CD14-positive monocyte (primary cell): ENCODE measurements at regions not wholly inside any gene's neighbourhood (a gene's known extent, or its start where the extent isn't known, plus 50 kb on each side); places are given as distances from the start of the nearest gene placed in this dataset.
"Not testable (repeated sequence)": the region's sequence is repeated elsewhere in the genome, so short reads cannot be mapped to it uniquely, and the experiment has no call there.

Experiments used
- DNase-seq, 3 donors: peaks; one replicate each; pipeline ENCODE4 v3.0.0-alpha.2; 2011 to 2022
- H2AFZ ChIP-seq: 2 replicates; pipeline ENCODE4 v1.6.0; 2012; ENCODE audit warnings: mild to moderate bottlenecking, low read depth, low read length, inconsistent platforms; ENCODE audit not compliant: insufficient read depth, poor library complexity, severe bottlenecking
- H3K27ac ChIP-seq, 2 donors: 1 replicate in 1 of 2; 2 replicates in 1 of 2; pipeline ENCODE4 v1.5.1; 2012 to 2013; ENCODE audit warnings: low read length in 2 of 2, control low read depth in 1 of 2, inconsistent platforms in 1 of 2, low read depth in 1 of 2, mild to moderate bottlenecking in 1 of 2
- H3K27me3 ChIP-seq, 2 donors: one replicate each; pipeline versions ENCODE4 v1.6.0 to v1.6.1; 2011 to 2013; ENCODE audit warnings: low read length in 2 of 2; ENCODE audit not compliant: control insufficient read depth in 2 of 2, insufficient read depth in 2 of 2
- H3K36me3 ChIP-seq, 2 donors: replicated peaks in 1 of 2; 1 replicate in 1 of 2; 2 replicates in 1 of 2; pipeline versions ENCODE4 v1.5.1 to v1.6.1; 2012 to 2013; ENCODE audit warnings: low read length in 2 of 2, control low read depth in 1 of 2, inconsistent platforms in 1 of 2, mild to moderate bottlenecking in 1 of 2; ENCODE audit not compliant: insufficient read depth in 2 of 2, control insufficient read depth in 1 of 2
- H3K4me1 ChIP-seq, 2 donors: 1 replicate in 1 of 2; 2 replicates in 1 of 2; pipeline versions ENCODE4 v1.5.1 to v1.6.1; 2012 to 2013; ENCODE audit warnings: low read length in 2 of 2, control low read depth in 1 of 2, inconsistent platforms in 1 of 2, mild to moderate bottlenecking in 1 of 2, moderate library complexity in 1 of 2; ENCODE audit not compliant: insufficient read depth in 2 of 2, control insufficient read depth in 1 of 2
- H3K4me2 ChIP-seq: replicated peaks from 2 replicates; pipeline ENCODE3; 2012; ENCODE audit warnings: low read length, moderate library complexity, mild to moderate bottlenecking; ENCODE audit not compliant: poor library complexity, severe bottlenecking; ENCODE audit errors: extremely low read depth
- H3K4me3 ChIP-seq, 3 experiments: fragments of 200-600 bp in 1 of 3; sonication (generic) in 1 of 3; replicated peaks in 1 of 3; 1 replicate in 2 of 3; 2 replicates in 1 of 3; pipeline ENCODE4 v1.5.1; 2011 to 2013; ENCODE audit warnings: low read length in 3 of 3, mild to moderate bottlenecking in 3 of 3, control low read depth in 2 of 3, low read depth in 2 of 3, inconsistent platforms in 1 of 3, moderate library complexity in 1 of 3
- H3K79me2 ChIP-seq: 2 replicates; pipeline ENCODE4 v1.6.0; 2012; ENCODE audit warnings: mild to moderate bottlenecking, control low read depth, inconsistent platforms, low read length, moderate library complexity; ENCODE audit not compliant: insufficient read depth
- H3K9ac ChIP-seq: 2 replicates; pipeline ENCODE4 v1.6.0; 2017; ENCODE audit warnings: low read length, mild to moderate bottlenecking; ENCODE audit not compliant: insufficient read depth, poor library complexity, severe bottlenecking
- H3K9me3 ChIP-seq, 2 donors: replicated peaks in 1 of 2; 1 replicate in 1 of 2; 2 replicates in 1 of 2; pipeline versions ENCODE4 v1.5.1 to v1.6.1; 2012 to 2013; ENCODE audit warnings: low read length in 2 of 2, control low read depth in 1 of 2; ENCODE audit not compliant: control insufficient read depth in 1 of 2, insufficient read depth in 1 of 2
- H4K20me1 ChIP-seq: 2 replicates; pipeline ENCODE4 v1.6.0; 2012; ENCODE audit warnings: mild to moderate bottlenecking, low read length, control low read depth, moderate library complexity; ENCODE audit not compliant: insufficient read depth
- H3K27ac Mint-ChIP-seq, 7 donors: one replicate each; pipeline ENCODE4 v1.8.0; 2020; ENCODE audit warnings: mild to moderate bottlenecking in 7 of 7, mixed read lengths in 7 of 7, moderate library complexity in 6 of 7, inconsistent platforms in 2 of 7
- H3K27me3 Mint-ChIP-seq, 3 donors: one replicate each; pipeline ENCODE4 v1.8.0; 2021 to 2022; ENCODE audit warnings: low read depth in 3 of 3, mild to moderate bottlenecking in 3 of 3, mixed read lengths in 3 of 3, moderate library complexity in 3 of 3, inconsistent platforms in 1 of 3
- H3K36me3 Mint-ChIP-seq, 2 donors: one replicate each; pipeline ENCODE4 v1.8.0; 2020; ENCODE audit warnings: mixed read lengths in 2 of 2, inconsistent platforms in 1 of 2, mild to moderate bottlenecking in 1 of 2
- H3K4me1 Mint-ChIP-seq: one replicate; pipeline ENCODE4 v1.8.0; 2020; ENCODE audit warnings: mild to moderate bottlenecking, mixed read lengths
- H3K4me3 Mint-ChIP-seq, 2 donors: one replicate each; pipeline ENCODE4 v1.8.0; 2020; ENCODE audit warnings: mild to moderate bottlenecking in 2 of 2, mixed read lengths in 2 of 2, moderate library complexity in 1 of 2
- H3K9me3 Mint-ChIP-seq, 7 donors: one replicate each; pipeline ENCODE4 v1.8.0; 2020 to 2022; ENCODE audit warnings: mixed read lengths in 7 of 7, mild to moderate bottlenecking in 6 of 7, moderate library complexity in 6 of 7, inconsistent platforms in 2 of 7
- WGBS: methylation state at CpG from one replicate; pipeline ENCODE4 v1.1.5; 2013; ENCODE audit warnings: missing lambda C conversion rate; ENCODE audit not compliant: insufficient coverage; 5-methylcytosine and 5-hydroxymethylcytosine counted together
- intact Hi-C, 2 donors: fragments of 100-400 bp; cut with micrococcal nuclease; formaldehyde crosslinking; loops; one replicate each; pipeline versions ENCODE4 v1.15.0 to v1.15.1; 2023
- TF ChIP-seq, protein P1 (sequence below): fragments of 200-600 bp; IDR thresholded peaks from one replicate; pipeline ENCODE4 v1.8.0; 2022; ENCODE audit warnings: antibody characterized with exemption, mild to moderate bottlenecking

DNA sequence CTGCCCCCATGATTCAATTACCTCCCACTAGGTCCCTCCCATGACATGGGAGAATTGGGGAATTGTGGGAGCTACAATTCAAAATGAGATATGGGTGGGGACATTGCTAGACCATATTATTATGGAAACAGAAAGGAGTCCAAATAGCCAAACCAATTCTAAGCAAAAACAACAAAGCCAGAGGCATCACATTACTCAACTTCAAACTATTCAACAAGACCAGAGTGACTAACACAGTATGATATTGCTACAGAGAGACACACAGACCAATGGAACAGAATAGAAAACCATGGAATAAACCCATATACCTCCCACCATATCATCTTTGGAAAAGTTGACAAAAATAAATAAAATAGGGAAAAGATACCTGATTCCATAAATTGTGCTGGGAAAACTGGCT lies 710.5 kb upstream of the CDH9 start:
- H2AFZ ChIP-seq = no peak overlapping the region
- Mint-ChIP-seq H3K27ac (no peak overlapping the region), H3K4me1 (no peaks in the 10 kb centered on the region), H3K9me3 (peaks cover 9 to 19% (median 13%) of the 10 kb centered on the region in 7 donors), H3K27me3 (peaks cover 0 to 2% (median 0%) of the 10 kb centered on the region in 3 donors), H3K36me3 (no peaks in the 10 kb centered on the region), H3K4me3 (no peak overlapping the region)
- no peaks in the 10 kb centered on the region for H3K79me2 ChIP-seq
- no peak overlapping the region for H3K27ac ChIP-seq
- DNase-seq = no peak
- H3K4me3 ChIP-seq = no peak overlapping the region
- no peaks in the 10 kb centered on the region for H3K4me1 ChIP-seq
- intact Hi-C loops = no loop called here
- H3K27me3 ChIP-seq = no peaks in the 10 kb centered on the region
- H3K9me3 ChIP-seq = peaks cover 5 to 7% of the 10 kb centered on the region in 2 donors
- H3K9ac ChIP-seq = no peak overlapping the region
- H3K36me3 ChIP-seq = no peaks in the 10 kb centered on the region
- TF ChIP-seq, protein P1, sequence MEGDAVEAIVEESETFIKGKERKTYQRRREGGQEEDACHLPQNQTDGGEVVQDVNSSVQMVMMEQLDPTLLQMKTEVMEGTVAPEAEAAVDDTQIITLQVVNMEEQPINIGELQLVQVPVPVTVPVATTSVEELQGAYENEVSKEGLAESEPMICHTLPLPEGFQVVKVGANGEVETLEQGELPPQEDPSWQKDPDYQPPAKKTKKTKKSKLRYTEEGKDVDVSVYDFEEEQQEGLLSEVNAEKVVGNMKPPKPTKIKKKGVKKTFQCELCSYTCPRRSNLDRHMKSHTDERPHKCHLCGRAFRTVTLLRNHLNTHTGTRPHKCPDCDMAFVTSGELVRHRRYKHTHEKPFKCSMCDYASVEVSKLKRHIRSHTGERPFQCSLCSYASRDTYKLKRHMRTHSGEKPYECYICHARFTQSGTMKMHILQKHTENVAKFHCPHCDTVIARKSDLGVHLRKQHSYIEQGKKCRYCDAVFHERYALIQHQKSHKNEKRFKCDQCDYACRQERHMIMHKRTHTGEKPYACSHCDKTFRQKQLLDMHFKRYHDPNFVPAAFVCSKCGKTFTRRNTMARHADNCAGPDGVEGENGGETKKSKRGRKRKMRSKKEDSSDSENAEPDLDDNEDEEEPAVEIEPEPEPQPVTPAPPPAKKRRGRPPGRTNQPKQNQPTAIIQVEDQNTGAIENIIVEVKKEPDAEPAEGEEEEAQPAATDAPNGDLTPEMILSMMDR = no peak
- no peaks in the 10 kb centered on the region for H4K20me1 ChIP-seq
- no peak overlapping the region for H3K4me2 ChIP-seq

GRCh38 chr5:27743383-27743979 lies 705.1 kb upstream of the CDH9 start:
- H3K4me3 ChIP-seq, DNase-seq, H3K27me3 ChIP-seq, H3K4me3 Mint-ChIP-seq, H3K79me2 ChIP-seq, H3K27me3 Mint-ChIP-seq, H3K27ac Mint-ChIP-seq, H3K27ac ChIP-seq, H3K36me3 Mint-ChIP-seq, H3K4me1 Mint-ChIP-seq, H4K20me1 ChIP-seq, H3K4me2 ChIP-seq, H3K4me1 ChIP-seq, H3K36me3 ChIP-seq, H2AFZ ChIP-seq, intact Hi-C loops, H3K9ac ChIP-seq: not testable (repeated sequence)
- WGBS = 94% methylated on average over 29 of the region's 35 CpGs
- peaks cover 0 to 22% of the 10 kb centered on the region in 2 donors for H3K9me3 ChIP-seq
- H3K9me3 Mint-ChIP-seq = peaks cover 5 to 24% (median 18%) of the 10 kb centered on the region in 7 donors
